AG04450 (cell line): ENCODE measurements at regions not wholly inside any gene's neighbourhood (a gene's known extent, or its start where the extent isn't known, plus 50 kb on each side); places are given as distances from the start of the nearest gene placed in this dataset.

Source experiments
- CTCF ChIA-PET: fragments of 300-600, 350-600 bp; formaldehyde crosslinking; extraction: SDS; loops from one replicate; lab custom pipeline; 2022; ENCODE audit warnings: antibody characterized with exemption, inconsistent platforms; lab: Charles Lee
- POLR2A ChIA-PET: fragments of 350-600 bp; formaldehyde crosslinking; extraction: SDS; loops from one replicate; lab custom pipeline; 2021; ENCODE audit warnings: antibody characterized with exemption, inconsistent platforms; lab: Yijun Ruan, JAX
- DNase-seq: peaks from one replicate; pipeline ENCODE4 v3.0.0-alpha.2; 2011; ENCODE audit warnings: low read depth, low spot score
- H3K27ac ChIP-seq: one replicate; pipeline ENCODE4 v1.5.1; 2012; ENCODE audit warnings: low read depth, low read length, control low read depth
- H3K27me3 ChIP-seq: one replicate; pipeline ENCODE4 v1.6.0; 2012; ENCODE audit warnings: low read length; ENCODE audit not compliant: control insufficient read depth, insufficient read depth
- H3K4me3 ChIP-seq: 2 replicates; pipeline ENCODE4 v1.5.1; 2011; ENCODE audit warnings: mild to moderate bottlenecking, low read depth, low read length, control low read depth
- H3K9me3 ChIP-seq: 2 replicates; pipeline ENCODE4 v1.5.1; 2012; ENCODE audit warnings: low read length; ENCODE audit not compliant: control insufficient read depth, insufficient read depth
- CTCF ChIP-seq: IDR thresholded peaks from 2 replicates; pipeline ENCODE4 v1.5.1; 2011; ENCODE audit warnings: low read depth, low read length, control low read depth, inconsistent platforms

- H3K4me3 ChIP-seq: no peak overlapping the region
- no peaks in the 10 kb centered on the region for H3K9me3 ChIP-seq
- ChIA-PET POLR2A (no interaction called here), CTCF (interaction anchor here (0.6 kb wide), 1 partner anchor 140 kb away, joined by 3 read pairs; no protein-coding TSS in a partner anchor)
- DNase-seq: no peak
- no peak overlapping the region for H3K27ac ChIP-seq
- H3K27me3 ChIP-seq: no peaks in the 10 kb centered on the region
- TF ChIP-seq CTCF: no peak
These were observed 147.4 kb upstream of the RPS6KA3 start for GRCh38 chrX:20414066-20414465.

- Histone ChIP-seq H3K27me3 (no peaks in the 10 kb centered on the region), H3K27ac (no peak overlapping the region), H3K4me3 (no peak overlapping the region), H3K9me3 (no peaks in the 10 kb centered on the region)
- DNase-seq: no peak
- ChIA-PET POLR2A (no interaction called here), CTCF (no interaction called here)
- no peak for TF ChIP-seq CTCF
These were observed 146.3 kb upstream of the RPS6KA3 start for GRCh38 chrX:20412871-20413486.

GRCh38 chrX:20410540-20410939 is 143.8 kb upstream of the RPS6KA3 start:
- H3K27ac ChIP-seq: no peak overlapping the region
- H3K4me3 ChIP-seq: no peak overlapping the region
- CTCF ChIA-PET: no interaction called here
- H3K9me3 ChIP-seq: no peaks in the 10 kb centered on the region
- POLR2A ChIA-PET: no interaction called here
- no peak for DNase-seq
- TF ChIP-seq CTCF: no peak
- H3K27me3 ChIP-seq: no peaks in the 10 kb centered on the region

GRCh38 chrX:20409991-20410390 is 143.3 kb upstream of the RPS6KA3 start:
- CTCF ChIA-PET: no interaction called here
- no peak for TF ChIP-seq CTCF
- POLR2A ChIA-PET: no interaction called here

GRCh38 chrX:20402956-20403355 is 136.2 kb upstream of the RPS6KA3 start:
- H3K9me3 ChIP-seq: no peaks in the 10 kb centered on the region
- no peak overlapping the region for H3K4me3 ChIP-seq
- H3K27me3 ChIP-seq: no peaks in the 10 kb centered on the region
- TF ChIP-seq CTCF: no peak
- CTCF ChIA-PET: no interaction called here
- no peak for DNase-seq
- POLR2A ChIA-PET: no interaction called here
- H3K27ac ChIP-seq: no peak overlapping the region

More at GRCh38 chrX:20409991-20410390, 143.3 kb upstream of the RPS6KA3 start:
- no peak for DNase-seq
- H3K4me3 ChIP-seq: no peak overlapping the region
- H3K9me3 ChIP-seq: no peaks in the 10 kb centered on the region
- H3K27me3 ChIP-seq: no peaks in the 10 kb centered on the region
- H3K27ac ChIP-seq: no peak overlapping the region
